ENCODE measurements at regions not wholly inside any gene's neighbourhood (a gene's known extent, or its start where the extent isn't known, plus 50 kb on each side); places are given as distances from the start of the nearest gene placed in this dataset.

DNA sequence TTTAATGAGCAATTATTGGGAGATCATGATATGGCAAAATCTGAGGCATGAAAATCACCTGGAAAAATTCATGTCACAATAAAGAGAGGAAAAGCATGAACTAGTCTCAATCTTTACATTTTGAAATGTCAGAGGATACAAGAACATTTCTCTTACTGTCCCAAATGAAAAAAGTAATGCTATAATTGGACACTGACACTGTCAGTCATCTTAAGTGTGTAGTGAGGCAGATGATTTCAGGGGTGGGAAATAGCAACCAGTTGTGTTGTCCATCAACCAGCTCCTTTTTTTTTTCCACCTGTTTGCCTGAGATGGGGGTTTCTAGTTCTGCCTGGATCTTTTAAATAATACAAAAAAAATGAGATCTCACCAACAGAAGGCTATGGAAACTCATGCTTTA lies 646.2 kb downstream of the KCNT2 start:
- TF ChIP-seq, protein P1, sequence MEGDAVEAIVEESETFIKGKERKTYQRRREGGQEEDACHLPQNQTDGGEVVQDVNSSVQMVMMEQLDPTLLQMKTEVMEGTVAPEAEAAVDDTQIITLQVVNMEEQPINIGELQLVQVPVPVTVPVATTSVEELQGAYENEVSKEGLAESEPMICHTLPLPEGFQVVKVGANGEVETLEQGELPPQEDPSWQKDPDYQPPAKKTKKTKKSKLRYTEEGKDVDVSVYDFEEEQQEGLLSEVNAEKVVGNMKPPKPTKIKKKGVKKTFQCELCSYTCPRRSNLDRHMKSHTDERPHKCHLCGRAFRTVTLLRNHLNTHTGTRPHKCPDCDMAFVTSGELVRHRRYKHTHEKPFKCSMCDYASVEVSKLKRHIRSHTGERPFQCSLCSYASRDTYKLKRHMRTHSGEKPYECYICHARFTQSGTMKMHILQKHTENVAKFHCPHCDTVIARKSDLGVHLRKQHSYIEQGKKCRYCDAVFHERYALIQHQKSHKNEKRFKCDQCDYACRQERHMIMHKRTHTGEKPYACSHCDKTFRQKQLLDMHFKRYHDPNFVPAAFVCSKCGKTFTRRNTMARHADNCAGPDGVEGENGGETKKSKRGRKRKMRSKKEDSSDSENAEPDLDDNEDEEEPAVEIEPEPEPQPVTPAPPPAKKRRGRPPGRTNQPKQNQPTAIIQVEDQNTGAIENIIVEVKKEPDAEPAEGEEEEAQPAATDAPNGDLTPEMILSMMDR (IDR thresholded peaks at IDR 0.05; ENCODE audit: borderline replicate concordance, insufficient read depth, low read depth, low read length), result no peak
- H3K4me3 ChIP-seq (ENCODE audit: low read depth, low read length), result no peak overlapping the region

DNA sequence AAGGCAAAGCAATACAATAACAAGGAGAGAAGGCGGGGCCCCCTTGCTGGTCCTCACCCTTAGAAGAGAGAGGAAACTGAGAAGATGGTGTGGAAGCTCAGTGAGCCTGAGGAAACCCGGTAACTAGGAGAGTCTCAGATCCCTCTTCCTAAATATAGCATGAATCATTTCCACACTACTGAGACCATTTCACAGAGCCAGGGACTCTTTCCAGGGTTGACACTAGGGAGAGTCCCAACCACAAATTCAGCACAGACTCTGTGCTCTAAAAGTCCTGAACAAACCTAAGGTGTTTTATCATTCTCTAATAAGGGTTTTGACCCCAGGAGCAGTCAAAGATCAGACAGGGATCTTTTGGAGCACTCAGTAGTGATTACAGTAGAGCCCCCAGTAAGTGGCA lies 647.7 kb downstream of the KCNT2 start:
- H3K4me3 ChIP-seq (ENCODE audit: low read depth, low read length), result no peak overlapping the region
- TF ChIP-seq, protein P1 (IDR thresholded peaks at IDR 0.05; ENCODE audit: borderline replicate concordance, insufficient read depth, low read depth, low read length), result no peak

DNA sequence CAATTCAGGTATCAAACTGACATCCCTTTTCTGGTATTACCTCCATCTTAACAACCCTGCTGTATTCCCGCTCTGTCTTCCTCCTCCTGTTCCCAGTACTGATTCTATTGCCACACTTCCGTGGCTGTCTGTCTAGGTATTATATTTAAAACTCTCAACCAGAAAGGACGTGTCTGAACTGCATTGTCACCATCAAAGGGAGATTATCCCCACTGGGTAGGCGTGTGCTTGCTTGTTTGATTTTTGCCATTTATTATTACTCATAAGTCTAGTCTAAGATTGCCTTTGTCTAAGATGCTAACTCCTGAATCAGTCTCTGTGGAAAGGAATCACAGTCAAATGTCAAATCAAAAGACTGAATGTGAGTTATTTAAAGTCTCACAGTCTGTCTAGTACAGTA lies 650.1 kb downstream of the KCNT2 start:
- no peak overlapping the region for H3K4me3 ChIP-seq (ENCODE audit: low read depth, low read length)
- TF ChIP-seq, protein P1 (IDR thresholded peaks at IDR 0.05; ENCODE audit: borderline replicate concordance, insufficient read depth, low read depth, low read length), result no peak

DNA sequence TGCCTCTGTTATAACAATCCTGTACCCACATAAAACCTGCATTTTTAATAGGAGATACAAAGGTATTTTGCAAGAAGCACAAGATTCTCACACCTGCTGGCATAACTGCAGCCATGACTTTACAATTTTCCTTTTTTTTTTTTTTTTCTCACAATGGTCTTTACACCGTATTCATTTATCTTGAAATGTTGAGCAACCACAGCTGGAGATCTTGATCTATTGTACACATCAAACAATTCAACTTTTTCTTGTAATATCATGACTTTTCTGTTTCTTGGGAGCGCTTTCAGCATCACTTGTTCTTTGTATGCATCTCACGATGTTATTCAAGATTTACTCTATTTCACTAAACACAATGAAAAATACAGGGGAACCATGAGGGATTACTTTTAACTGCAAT lies 651.4 kb downstream of the KCNT2 start:
- TF ChIP-seq, protein P1 (IDR thresholded peaks at IDR 0.05; ENCODE audit: borderline replicate concordance, insufficient read depth, low read depth, low read length), result no peak

DNA sequence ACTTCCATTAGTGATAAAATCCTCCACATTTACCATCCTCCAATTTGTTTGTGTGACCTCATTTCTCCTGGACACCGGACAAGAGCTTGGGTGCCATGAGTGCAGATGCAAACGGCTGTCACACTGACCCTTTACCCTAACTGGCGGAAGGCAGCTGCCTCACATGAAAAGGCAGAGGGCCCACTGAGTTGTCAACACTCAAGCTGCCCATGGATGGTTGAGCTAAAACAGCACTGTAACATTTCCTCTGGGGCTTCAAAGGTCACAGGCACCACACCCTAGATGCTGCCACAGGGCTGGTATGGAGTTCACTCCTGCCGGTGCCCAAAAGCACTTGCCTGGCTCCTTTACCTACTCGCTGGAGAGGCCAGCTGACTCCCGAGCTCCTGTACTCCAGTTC lies 653.4 kb downstream of the KCNT2 start:
- TF ChIP-seq, protein P1 (IDR thresholded peaks at IDR 0.05; ENCODE audit: borderline replicate concordance, insufficient read depth, low read depth, low read length), result no peak
- no peak overlapping the region for H3K4me3 ChIP-seq (ENCODE audit: low read depth, low read length)

More for the DNA sequence above, 651.4 kb downstream of the KCNT2 start:
- H3K4me3 ChIP-seq (ENCODE audit: low read depth, low read length), result no peak overlapping the region

DNA sequence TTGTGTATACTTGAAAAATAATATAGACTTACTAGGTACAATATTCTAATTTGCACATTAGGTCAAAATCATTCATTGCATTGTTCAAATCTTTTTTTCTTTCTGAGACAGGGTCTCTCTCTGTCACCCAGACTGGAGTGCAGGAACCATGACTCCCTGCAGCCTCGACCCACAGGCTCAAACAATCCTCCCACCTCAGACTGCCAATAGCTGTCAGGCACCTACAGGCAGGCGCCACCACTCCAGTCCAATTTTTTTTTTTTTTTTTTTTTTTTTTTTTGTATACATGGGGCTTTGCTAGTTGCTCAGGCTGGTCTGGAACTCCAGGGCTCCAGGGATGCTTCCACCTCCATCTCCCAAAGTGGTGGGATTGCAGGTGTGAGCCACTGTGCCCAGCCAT lies 656.9 kb downstream of the KCNT2 start:
- H3K4me3 ChIP-seq (ENCODE audit: low read depth, low read length), result no peak overlapping the region
- TF ChIP-seq, protein P1 (IDR thresholded peaks at IDR 0.05; ENCODE audit: borderline replicate concordance, insufficient read depth, low read depth, low read length), result no peak

DNA sequence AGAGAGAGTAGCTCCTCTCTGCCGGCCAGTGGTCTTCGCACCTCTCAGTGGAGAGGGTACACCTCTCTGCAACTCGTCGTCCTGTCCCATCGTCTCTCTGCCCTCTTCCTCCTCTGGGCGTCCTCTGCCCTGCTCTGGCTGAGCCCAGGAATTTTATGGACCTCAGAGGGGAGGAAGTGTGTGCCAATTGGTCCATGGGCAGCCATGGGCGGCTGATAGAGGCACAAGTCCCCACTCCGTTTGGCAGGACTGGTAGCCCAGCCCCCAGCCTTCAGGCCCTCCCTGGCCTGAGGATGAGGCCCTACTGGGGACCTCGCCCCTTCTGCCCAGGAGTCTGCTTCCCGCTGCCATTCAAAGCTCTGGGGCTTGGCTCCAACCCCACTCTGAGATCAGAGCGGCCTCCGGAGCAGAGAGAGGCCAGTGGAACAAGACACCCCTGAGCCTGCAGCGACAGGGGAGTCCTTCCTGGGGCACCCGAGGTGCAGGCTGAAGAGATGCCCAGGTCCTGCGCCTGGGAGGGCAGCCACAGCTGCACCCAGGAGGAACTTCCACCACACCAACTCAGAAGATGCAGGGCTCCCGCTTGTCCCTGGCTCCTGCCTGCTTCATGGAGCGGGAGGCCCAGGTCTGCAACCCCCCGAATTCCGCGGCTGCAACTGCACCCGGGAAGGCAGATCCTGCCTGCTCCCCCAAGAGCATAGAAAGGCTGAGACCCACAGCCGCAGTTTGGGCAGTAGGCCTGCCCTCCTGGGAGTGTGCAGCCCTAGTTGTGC lies 659.9 kb downstream of the KCNT2 start:
- H3K4me3 ChIP-seq (ENCODE audit: low read depth, low read length), result no peak overlapping the region
- TF ChIP-seq, protein P1 (IDR thresholded peaks at IDR 0.05; ENCODE audit: borderline replicate concordance, insufficient read depth, low read depth, low read length), result no peak

Measured in GM12875 (cell line).